H1 (cell line): ENCODE measurements at regions not wholly inside any gene's neighbourhood (a gene's known extent, or its start where the extent isn't known, plus 50 kb on each side); places are given as distances from the start of the nearest gene placed in this dataset.

ENCODE experiments used
- CTCF ChIA-PET: fragments of 300-600 bp; sonication (Branson Sonifier 250); formaldehyde crosslinking; loops from one replicate; lab custom pipeline; 2021; ENCODE audit not compliant: partially characterized antibody; lab: Charles Lee
- POLR2A ChIA-PET: fragments of 300-600 bp; sonication (Branson Sonifier 250); formaldehyde crosslinking; loops from one replicate; lab custom pipeline; 2021; ENCODE audit warnings: inconsistent platforms; ENCODE audit not compliant: partially characterized antibody; lab: Charles Lee
- DNase-seq, 2 experiments: peaks; one replicate each; pipeline versions ENCODE4 v3.0.0 to v3.0.0-alpha.2; 2010 to 2022; ENCODE audit warnings: low spot score in 2 of 2, low read depth in 1 of 2, mixed read lengths in 1 of 2
- FAIRE-seq: peaks from 2 replicates; lab custom pipeline; 2011; peaks lifted over from hg19 to GRCh38; lab: Jason Lieb, UNC
- H2AFZ ChIP-seq: 2 replicates; pipeline ENCODE4 v1.8.1; 2012; ENCODE audit warnings: low read length, inconsistent platforms
- H2AK5ac ChIP-seq: 2 replicates; pipeline ENCODE4 v1.6.1; 2013; ENCODE audit warnings: low read depth, low read length
- H2BK120ac ChIP-seq: replicated peaks from 2 replicates; pipeline ENCODE3; 2013; ENCODE audit warnings: low read depth, low read length, inconsistent platforms
- H2BK12ac ChIP-seq: 2 replicates; pipeline ENCODE4 v1.6.1; 2013; ENCODE audit warnings: low read depth, low read length
- H2BK15ac ChIP-seq: 2 replicates; pipeline ENCODE4 v1.6.1; 2013; ENCODE audit warnings: low read length
- H2BK20ac ChIP-seq: 2 replicates; pipeline ENCODE4 v1.6.1; 2013; ENCODE audit warnings: low read length
- H2BK5ac ChIP-seq: 2 replicates; pipeline ENCODE4 v1.6.1; 2013; ENCODE audit warnings: low read depth, low read length
- H3K14ac ChIP-seq: 2 replicates; pipeline ENCODE4 v1.6.1; 2013; ENCODE audit warnings: inconsistent platforms; ENCODE audit not compliant: insufficient read length
- H3K18ac ChIP-seq: 2 replicates; pipeline ENCODE4 v1.6.1; 2013; ENCODE audit warnings: low read length; ENCODE audit errors: extremely low read depth
- H3K23ac ChIP-seq: 2 replicates; pipeline ENCODE4 v1.6.1; 2013; ENCODE audit warnings: inconsistent platforms; ENCODE audit not compliant: insufficient read length
- H3K23me2 ChIP-seq: 2 replicates; pipeline ENCODE4 v1.6.1; 2013; ENCODE audit warnings: low read depth, low read length
- H3K27ac ChIP-seq: 2 replicates; pipeline ENCODE4 v1.6.1; 2011; ENCODE audit warnings: low read depth, low read length, inconsistent platforms
- H3K27me3 ChIP-seq, 4 experiments: replicated peaks in 1 of 4; 1 replicate in 1 of 4; 2 replicates in 3 of 4; pipeline versions ENCODE4 v1.6.1 to v1.8.1; 2011 to 2013; ENCODE audit warnings: low read length in 3 of 4, mild to moderate bottlenecking in 3 of 4, inconsistent platforms in 2 of 4, mixed read lengths in 2 of 4, moderate library complexity in 1 of 4; ENCODE audit not compliant: control insufficient read depth in 3 of 4, insufficient read depth in 3 of 4; ENCODE audit errors: extremely low read depth in 1 of 4
- H3K36me3 ChIP-seq, 4 experiments: 2 replicates each; pipeline versions ENCODE4 v1.6.1 to v1.8.1; 2011 to 2013; ENCODE audit warnings: mild to moderate bottlenecking in 4 of 4, low read length in 3 of 4, moderate library complexity in 2 of 4, control low read depth in 1 of 4, inconsistent platforms in 1 of 4; ENCODE audit not compliant: insufficient read depth in 4 of 4, control insufficient read depth in 2 of 4
- H3K4ac ChIP-seq: replicated peaks from 2 replicates; pipeline ENCODE3; 2013; ENCODE audit warnings: low read length, low read depth, mixed read lengths, inconsistent platforms; ENCODE audit not compliant: insufficient read length
- H3K4me1 ChIP-seq, 4 experiments: replicated peaks in 1 of 4; 1 replicate in 1 of 4; 2 replicates in 3 of 4; pipeline versions ENCODE4 v1.6.1 to v1.8.1; 2011 to 2013; ENCODE audit warnings: low read length in 3 of 4, inconsistent platforms in 2 of 4, mixed read lengths in 1 of 4; ENCODE audit not compliant: insufficient read depth in 4 of 4, control insufficient read depth in 3 of 4
- H3K4me2 ChIP-seq, 2 experiments: 2 replicates each; pipeline versions ENCODE4 v1.6.1 to v1.8.1; 2011 to 2013; ENCODE audit warnings: low read depth in 2 of 2, low read length in 2 of 2, control low read depth in 1 of 2, inconsistent platforms in 1 of 2, mild to moderate bottlenecking in 1 of 2; ENCODE audit not compliant: insufficient read depth in 1 of 2
- H3K4me3 ChIP-seq, 4 experiments: fragments of 200-600, 300-600 bp in 1 of 4; sonication (generic), shearing (Covaris generic), sonication (Bioruptor Twin) in 1 of 4; 2 replicates each; pipeline versions ENCODE4 v1.5.1 to v1.8.1; 2011 to 2016; ENCODE audit warnings: low read length in 4 of 4, low read depth in 3 of 4, control low read depth in 2 of 4, inconsistent platforms in 2 of 4, mild to moderate bottlenecking in 2 of 4, mixed read lengths in 1 of 4, moderate library complexity in 1 of 4; ENCODE audit not compliant: insufficient read depth in 2 of 4; ENCODE audit errors: extremely low read depth in 1 of 4
- H3K56ac ChIP-seq: replicated peaks from 2 replicates; pipeline ENCODE3; 2013; ENCODE audit warnings: low read depth, mild to moderate bottlenecking, mixed read lengths, low read length, inconsistent platforms; ENCODE audit not compliant: insufficient read length
- H3K79me1 ChIP-seq: 2 replicates; pipeline ENCODE4 v1.6.1; 2013; ENCODE audit warnings: low read depth, low read length, control low read depth
- H3K79me2 ChIP-seq, 2 experiments: 2 replicates each; pipeline versions ENCODE4 v1.6.1 to v1.8.1; 2012 to 2013; ENCODE audit warnings: low read length in 2 of 2, mild to moderate bottlenecking in 2 of 2, inconsistent platforms in 1 of 2; ENCODE audit not compliant: insufficient read depth in 2 of 2, control insufficient read depth in 1 of 2
- H3K9ac ChIP-seq, 4 experiments: replicated peaks in 1 of 4; 1 replicate in 1 of 4; 2 replicates in 3 of 4; pipeline versions ENCODE4 v1.6.1 to v1.8.1; 2011 to 2013; ENCODE audit warnings: low read depth in 3 of 4, low read length in 3 of 4, control low read depth in 2 of 4, mild to moderate bottlenecking in 2 of 4, moderate library complexity in 2 of 4, inconsistent platforms in 1 of 4; ENCODE audit errors: extremely low read depth in 1 of 4
- H3K9me3 ChIP-seq, 2 experiments: 2 replicates each; pipeline versions ENCODE4 v1.6.1 to v1.8.1; 2012 to 2013; ENCODE audit warnings: mild to moderate bottlenecking in 2 of 2, moderate library complexity in 2 of 2, control low read depth in 1 of 2, inconsistent platforms in 1 of 2, low read depth in 1 of 2, low read length in 1 of 2, mixed read lengths in 1 of 2; ENCODE audit not compliant: insufficient read depth in 2 of 2
- H4K20me1 ChIP-seq, 2 experiments: replicated peaks in 1 of 2; 2 replicates each; pipeline versions ENCODE3 to v1.8.1; 2011 to 2013; ENCODE audit warnings: inconsistent platforms in 2 of 2, low read length in 2 of 2, mild to moderate bottlenecking in 1 of 2; ENCODE audit not compliant: insufficient read depth in 2 of 2, control insufficient read depth in 1 of 2
- H4K5ac ChIP-seq: 2 replicates; pipeline ENCODE4 v1.6.1; 2013; ENCODE audit warnings: low read length, low read depth, mixed read lengths, inconsistent platforms; ENCODE audit not compliant: insufficient read length
- H4K8ac ChIP-seq: 2 replicates; pipeline ENCODE4 v1.8.0; 2013; ENCODE audit warnings: mild to moderate bottlenecking, moderate library complexity, low read length, inconsistent platforms; ENCODE audit not compliant: insufficient read depth; ENCODE audit errors: extremely low read depth
- H4K91ac ChIP-seq: replicated peaks from 2 replicates; pipeline ENCODE3; 2013; ENCODE audit warnings: low read length, mixed read lengths, inconsistent platforms; ENCODE audit not compliant: insufficient read length
- CEBPB ChIP-seq: IDR thresholded peaks from 2 replicates; pipeline ENCODE4 v1.6.1; 2012; ENCODE audit warnings: low read depth, low read length
- SIX5 ChIP-seq: IDR thresholded peaks from 2 replicates; pipeline ENCODE4 v1.6.1; 2011; ENCODE audit warnings: mild to moderate bottlenecking, low read depth, low read length
- TAF7 ChIP-seq: optimal IDR thresholded peaks from 2 replicates; pipeline ENCODE3; 2011; ENCODE audit warnings: low read depth, mild to moderate bottlenecking, inconsistent platforms, low read length, moderate library complexity, borderline replicate concordance
- TEAD4 ChIP-seq: IDR thresholded peaks from 2 replicates; pipeline ENCODE4 v1.6.1; 2012; ENCODE audit warnings: low read depth, low read length, inconsistent platforms, mixed read lengths
- WGBS, 2 experiments: shearing (Covaris generic) in 1 of 2; methylation state at CpG; one replicate each; pipeline versions ENCODE4 v1.1.6 to v1.1.7; 2013 to 2015; ENCODE audit warnings: low lambda C conversion rate in 2 of 2, mixed read lengths in 2 of 2, inconsistent platforms in 1 of 2, low coverage in 1 of 2, missing lambda C conversion rate in 1 of 2; ENCODE audit not compliant: insufficient replicate concordance in 2 of 2, insufficient coverage in 1 of 2, insufficient read length in 1 of 2; ENCODE audit errors: extremely low coverage in 1 of 2, missing lambda C conversion rate in 1 of 2; 5-methylcytosine and 5-hydroxymethylcytosine counted together

GRCh38 chr11:45000918-45001317, 50.2 kb upstream of the TP53I11 start:
- Histone ChIP-seq H3K27ac (no peak overlapping the region), H4K20me1 (no peaks in the 10 kb centered on the region), H2AK5ac (no peak overlapping the region), H2AFZ (no peak overlapping the region), H3K18ac (no peak overlapping the region), H2BK120ac (no peak overlapping the region), H4K5ac (no peak overlapping the region), H3K79me1 (no peaks in the 10 kb centered on the region), H3K4me3 (no peak overlapping the region), H3K36me3 (no peaks in the 10 kb centered on the region), H3K56ac (no peak overlapping the region), H2BK20ac (no peak overlapping the region), H4K8ac (no peak overlapping the region), H3K4ac (no peak overlapping the region), H3K23ac (no peak overlapping the region), H2BK12ac (no peak overlapping the region), H3K23me2 (peaks cover 2% of the 10 kb centered on the region; the same call in 1 of the 2 replicates), H3K14ac (no peak overlapping the region), H3K79me2 (no peaks in the 10 kb centered on the region), H2BK15ac (no peak overlapping the region), H3K4me2 (no peak overlapping the region), H3K4me1 (no peaks in the 10 kb centered on the region), H3K27me3 (no peaks in the 10 kb centered on the region; a peak in 1 of 7 replicates), H3K9ac (no peak overlapping the region), H4K91ac (no peak overlapping the region), H2BK5ac (no peak overlapping the region), H3K9me3 (no peaks in the 10 kb centered on the region)
- 88% methylated on average over 4 of the region's 4 CpGs; no CpG with 5 or more reads in 1 of the 2 experiments for WGBS, 2 experiments
- DNase-seq (peak in 1 of 2 experiments; percentile 24), FAIRE-seq (no peak)
- POLR2A ChIA-PET = no interaction called here
- CTCF ChIA-PET = interaction anchor here (0.8 to 1.3 kb wide), 4 partner anchors 9 to 40 kb away, joined by 3 to 4 read pairs (median 4); no protein-coding TSS in a partner anchor
- TF ChIP-seq CEBPB (no peak), TEAD4 (no peak), TAF7 (no peak), SIX5 (no peak)
